HG02981 (cell line): ENCODE measurements at regions not wholly inside any gene's neighbourhood (a gene's known extent, or its start where the extent isn't known, plus 50 kb on each side); places are given as distances from the start of the nearest gene placed in this dataset.
"Not testable (repeated sequence)": the region's sequence is repeated elsewhere in the genome, so short reads cannot be mapped to it uniquely, and the experiment has no call there.

Experiments used
- ATAC-seq: cut with Tn5 transposase; IDR thresholded peaks from one replicate; pipeline ENCODE4 v1.9.1; 2021; ENCODE audit warnings: mild to moderate bottlenecking, moderate library complexity; ENCODE audit not compliant: unreplicated experiment

- no peak for ATAC-seq
Observed at GRCh38 chr6:50959081-50959641, 140.5 kb downstream of the TFAP2B start.

GRCh38 chr6:50961611-50962010 is 142.9 kb downstream of the TFAP2B start:
- no peak for ATAC-seq

GRCh38 chr6:50962213-50962759 is 143.6 kb downstream of the TFAP2B start:
- no peak for ATAC-seq

GRCh38 chr6:50963952-50964351 is 145.3 kb downstream of the TFAP2B start:
- no peak for ATAC-seq

GRCh38 chr6:50965495-50965894 is 146.8 kb downstream of the TFAP2B start:
- ATAC-seq: no peak

- ATAC-seq: peak; percentile 93
Observed at GRCh38 chr6:50966532-50966931, 147.9 kb downstream of the TFAP2B start.

- peak; percentile 69 for ATAC-seq
Observed at GRCh38 chr6:50966986-50967385, 148.3 kb downstream of the TFAP2B start.

GRCh38 chr6:50968246-50968645 is 149.6 kb downstream of the TFAP2B start:
- not testable (repeated sequence) for ATAC-seq

- ATAC-seq: no peak
Observed at GRCh38 chr6:50970908-50971307, 152.2 kb downstream of the TFAP2B start.

- ATAC-seq: no peak
Observed at GRCh38 chr6:50973464-50973863, 154.8 kb downstream of the TFAP2B start.

GRCh38 chr6:50974319-50974718 is 155.6 kb downstream of the TFAP2B start:
- no peak for ATAC-seq

- ATAC-seq: no peak
Observed at GRCh38 chr6:50975216-50975615, 156.5 kb downstream of the TFAP2B start.

GRCh38 chr6:50976907-50977306 is 158.2 kb downstream of the TFAP2B start:
- no peak for ATAC-seq

GRCh38 chr6:50977796-50978195 is 159.1 kb downstream of the TFAP2B start:
- ATAC-seq: no peak

GRCh38 chr6:50978380-50979170 is 159.9 kb downstream of the TFAP2B start:
- no peak for ATAC-seq

GRCh38 chr6:50979171-50979525 is 160.5 kb downstream of the TFAP2B start:
- ATAC-seq: no peak

- no peak for ATAC-seq
Observed at GRCh38 chr6:50984135-50984534, 165.5 kb downstream of the TFAP2B start.

GRCh38 chr6:50986319-50986718 is 167.6 kb downstream of the TFAP2B start:
- no peak for ATAC-seq

- no peak for ATAC-seq
Observed at GRCh38 chr6:50989123-50989522, 170.5 kb downstream of the TFAP2B start.

- no peak for ATAC-seq
Observed at GRCh38 chr6:50990750-50991446, 172.2 kb downstream of the TFAP2B start.

- ATAC-seq: no peak
Observed at GRCh38 chr6:50992232-50992631, 173.6 kb downstream of the TFAP2B start.
